GM23248 (cell line): ENCODE measurements at regions not wholly inside any gene's neighbourhood (a gene's known extent, or its start where the extent isn't known, plus 50 kb on each side); places are given as distances from the start of the nearest gene placed in this dataset.

ENCODE experiments used
- EZH2 ChIP-seq: fragments of 200-600 bp; sonication (generic); IDR thresholded peaks from 2 replicates; pipeline ENCODE4 v1.6.1; 2018; ENCODE audit warnings: antibody characterized with exemption, mild to moderate bottlenecking; ENCODE audit not compliant: insufficient read depth, poor library complexity, severe bottlenecking
- EZH2phosphoT487 ChIP-seq: fragments of 200-600 bp; sonication (generic); IDR thresholded peaks from 2 replicates; pipeline ENCODE4 v1.6.1; 2018; ENCODE audit warnings: antibody characterized with exemption, moderate library complexity, mild to moderate bottlenecking, low read depth; ENCODE audit not compliant: insufficient read depth

- TF ChIP-seq EZH2 (no peak), EZH2phosphoT487 (no peak)
Measured at GRCh38 chr10:117926491-117926890, 120.2 kb downstream of the RAB11FIP2 start.
